HG03139 (cell line): ENCODE measurements at regions not wholly inside any gene's neighbourhood (a gene's known extent, or its start where the extent isn't known, plus 50 kb on each side); places are given as distances from the start of the nearest gene placed in this dataset.
"Not testable (repeated sequence)": the region's sequence is repeated elsewhere in the genome, so short reads cannot be mapped to it uniquely, and the experiment has no call there.

Experiments used
- ATAC-seq: cut with Tn5 transposase; IDR thresholded peaks from one replicate; pipeline ENCODE4 v1.9.1; 2021; ENCODE audit not compliant: unreplicated experiment

DNA sequence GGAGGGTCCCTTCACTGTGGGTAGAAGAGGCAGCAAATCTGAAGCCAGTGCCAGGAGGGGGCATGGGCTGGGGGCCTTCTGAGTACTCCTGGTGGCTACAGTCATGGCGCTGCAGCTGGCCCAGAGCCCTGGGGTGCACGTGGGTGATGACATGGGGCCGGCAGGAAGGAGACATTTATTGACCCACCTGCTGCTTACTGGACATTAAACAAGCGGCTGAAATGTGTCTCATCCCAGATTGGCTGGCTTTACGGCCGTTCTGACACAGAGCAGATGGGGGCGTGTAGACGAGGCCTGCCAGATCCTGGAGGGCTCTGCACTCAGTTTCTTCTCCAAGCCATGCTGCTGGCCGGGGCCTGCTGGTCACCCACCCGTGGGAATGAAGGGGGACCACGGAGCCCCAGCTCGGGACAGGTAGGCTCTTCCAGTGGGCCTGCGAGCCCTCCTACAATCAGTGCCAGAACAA is 906.9 kb downstream of the BRD1 start:
- ATAC-seq = no peak

DNA sequence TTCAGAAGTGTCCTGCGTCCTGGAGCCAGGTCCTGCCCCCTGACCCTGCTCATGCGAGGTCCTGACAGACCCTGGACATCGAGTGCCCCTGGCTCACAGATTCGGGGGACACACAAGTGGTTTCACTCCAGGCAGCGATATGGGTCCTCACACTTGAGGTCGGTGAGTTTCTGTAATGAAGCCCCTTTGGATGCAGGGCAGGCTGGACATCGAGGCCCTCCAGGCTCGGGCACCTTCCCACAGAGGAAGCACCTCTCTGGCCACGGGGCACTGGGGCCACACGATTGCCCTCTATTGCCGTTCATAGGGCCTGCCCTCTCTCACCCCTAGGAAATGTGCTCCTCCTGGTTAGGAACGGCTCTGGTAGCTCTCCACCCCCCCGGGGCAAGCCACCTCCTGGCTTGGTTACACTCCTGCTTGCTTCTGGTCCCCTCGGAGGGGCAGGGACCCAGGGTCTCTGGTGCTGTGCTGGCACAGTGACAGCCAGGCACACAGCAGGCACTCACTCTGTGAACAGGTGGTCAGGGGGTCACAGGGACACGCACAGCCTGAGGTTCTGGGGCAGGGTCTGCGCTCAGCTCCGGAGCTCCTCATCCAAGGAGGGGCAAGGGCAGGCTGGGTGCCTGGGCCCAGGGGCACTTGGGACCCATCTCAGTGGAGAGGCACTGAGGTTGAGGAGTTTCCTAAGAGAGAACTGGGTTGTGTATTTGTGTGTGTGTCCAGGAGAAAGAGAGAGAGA is 907.7 kb downstream of the BRD1 start:
- ATAC-seq = no peak

DNA sequence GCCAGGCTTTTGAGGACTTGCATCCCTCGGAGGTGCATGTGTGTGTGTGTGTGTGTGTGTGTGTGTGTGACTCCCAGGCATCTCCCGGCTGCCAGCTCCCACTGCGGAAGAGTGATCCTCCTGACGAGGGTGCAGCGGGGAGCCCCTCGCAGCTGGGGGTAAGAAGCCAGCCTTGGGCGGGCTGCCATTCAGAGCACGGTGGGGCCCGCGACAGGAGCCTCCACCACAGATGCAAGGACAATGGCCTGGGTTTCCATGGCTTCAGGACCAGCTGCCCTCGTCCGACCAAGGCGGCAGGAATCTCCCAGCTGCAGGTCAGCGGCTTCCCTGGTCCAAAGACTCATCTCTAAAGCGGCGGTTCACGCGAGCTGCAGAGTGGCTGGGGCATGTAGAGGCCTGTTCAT is 908.5 kb downstream of the BRD1 start:
- no peak for ATAC-seq

DNA sequence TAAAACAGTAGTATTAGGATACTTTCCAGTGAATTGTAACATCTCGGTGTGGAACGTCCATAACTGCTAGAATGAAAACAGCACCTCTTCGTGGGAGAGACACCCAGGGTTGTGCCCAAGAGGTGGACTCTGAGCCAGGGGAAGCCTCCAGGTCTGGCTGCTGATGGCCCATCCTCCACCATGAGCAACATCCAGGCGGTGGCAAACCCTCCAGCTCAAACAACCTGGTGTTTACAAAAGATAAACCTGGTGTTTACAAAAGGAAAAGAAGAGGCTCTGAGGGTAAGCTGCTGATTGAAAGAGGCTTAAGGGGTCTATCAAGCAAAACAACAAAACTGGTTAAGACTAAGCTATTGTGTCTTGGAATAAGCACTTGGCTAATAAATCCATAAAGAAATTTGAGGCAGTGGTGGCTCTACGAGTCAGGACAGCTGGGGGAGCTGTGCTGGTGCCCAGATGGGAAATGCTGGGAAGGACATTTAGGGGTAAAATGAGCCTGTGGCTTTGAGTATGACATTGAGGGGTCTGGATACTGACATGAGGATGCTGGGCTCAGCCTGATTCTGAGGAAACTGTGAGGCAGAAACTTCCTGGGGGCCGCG is 909.0 kb downstream of the BRD1 start:
- no peak for ATAC-seq

DNA sequence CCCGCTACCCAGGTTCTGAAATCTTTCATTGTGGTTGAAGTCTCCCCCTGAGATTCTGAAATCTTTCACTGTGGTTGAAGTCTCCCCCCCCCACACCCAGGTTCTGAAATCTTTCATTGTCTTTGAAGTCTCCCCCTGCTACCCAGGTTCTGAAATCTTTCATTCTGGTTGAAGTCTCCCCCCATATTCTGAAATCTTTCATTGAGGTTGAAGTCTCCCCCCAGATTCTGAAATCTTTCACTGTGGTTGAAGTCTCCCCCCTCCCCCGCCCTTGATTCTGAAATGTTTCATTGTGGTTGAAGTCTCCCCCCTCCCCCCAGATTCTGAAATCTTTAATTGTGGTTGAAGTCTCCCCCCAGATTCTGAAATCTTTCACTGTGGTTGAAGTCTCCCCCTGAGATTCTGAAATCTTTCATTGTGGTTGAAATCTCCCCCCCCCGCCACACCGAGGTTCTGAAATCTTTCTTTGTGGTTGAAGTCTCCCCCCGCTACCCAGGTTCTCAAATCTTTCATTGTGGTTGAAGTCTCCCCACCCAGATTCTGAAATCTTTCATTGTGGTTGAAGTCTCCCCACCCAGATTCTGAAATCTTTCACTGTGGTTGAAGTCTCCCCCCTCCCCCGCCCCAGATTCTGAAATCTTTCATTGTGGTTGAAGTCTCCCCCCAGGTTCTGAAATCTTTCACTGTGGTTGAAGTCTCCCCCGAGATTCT is 915.2 kb downstream of the BRD1 start:
- ATAC-seq = not testable (repeated sequence)

DNA sequence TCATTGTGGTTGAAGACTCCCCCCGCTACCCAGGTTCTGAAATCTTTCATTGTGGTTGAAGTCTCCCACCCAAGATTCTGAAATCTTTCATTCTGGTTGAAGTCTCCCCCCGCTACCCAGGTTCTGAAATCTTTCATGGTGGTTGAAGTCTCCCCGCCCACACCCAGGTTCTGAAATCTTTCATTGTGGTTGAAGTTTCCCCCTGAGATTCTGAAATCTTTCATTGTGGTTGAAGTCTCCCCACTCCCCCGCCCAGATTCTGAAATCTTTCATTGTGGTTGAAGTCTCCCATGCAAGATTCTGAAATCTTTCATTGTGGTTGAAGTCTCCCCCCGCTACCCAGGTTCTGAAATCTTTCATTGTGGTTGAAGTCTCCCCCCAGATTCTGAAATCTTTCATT is 916.0 kb downstream of the BRD1 start:
- ATAC-seq = not testable (repeated sequence)

DNA sequence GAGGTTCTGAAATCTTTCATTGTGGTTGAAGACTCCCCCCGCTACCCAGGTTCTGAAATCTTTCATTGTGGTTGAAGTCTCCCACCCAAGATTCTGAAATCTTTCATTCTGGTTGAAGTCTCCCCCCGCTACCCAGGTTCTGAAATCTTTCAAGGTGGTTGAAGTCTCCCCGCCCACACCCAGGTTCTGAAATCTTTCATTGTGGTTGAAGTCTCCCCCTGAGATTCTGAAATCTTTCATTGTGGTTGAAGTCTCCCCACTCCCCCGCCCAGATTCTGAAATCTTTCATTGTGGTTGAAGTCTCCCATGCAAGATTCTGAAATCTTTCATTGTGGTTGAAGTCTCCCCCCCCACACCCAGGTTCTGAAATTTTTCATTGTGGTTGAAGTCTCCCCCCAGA is 916.6 kb downstream of the BRD1 start:
- not testable (repeated sequence) for ATAC-seq

DNA sequence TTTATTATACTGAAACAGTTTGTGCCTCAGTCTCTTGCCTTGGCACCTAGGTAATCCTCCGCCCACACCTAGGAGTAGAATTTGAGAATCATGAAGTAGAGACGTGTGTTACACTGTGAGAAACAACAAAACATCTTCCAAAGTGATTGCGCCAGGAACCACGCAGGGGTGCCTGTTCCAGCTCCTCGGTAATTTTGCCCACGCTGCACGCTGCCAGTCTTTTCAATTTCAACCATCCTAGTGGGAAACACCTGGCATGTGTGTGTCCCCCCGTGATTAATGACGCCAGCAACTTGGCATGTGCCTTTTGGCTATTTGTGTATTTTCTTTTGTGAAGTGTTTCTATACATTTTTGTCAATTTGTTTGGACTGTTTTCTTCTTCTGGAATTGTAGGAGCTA is 919.1 kb downstream of the BRD1 start:
- no peak for ATAC-seq

DNA sequence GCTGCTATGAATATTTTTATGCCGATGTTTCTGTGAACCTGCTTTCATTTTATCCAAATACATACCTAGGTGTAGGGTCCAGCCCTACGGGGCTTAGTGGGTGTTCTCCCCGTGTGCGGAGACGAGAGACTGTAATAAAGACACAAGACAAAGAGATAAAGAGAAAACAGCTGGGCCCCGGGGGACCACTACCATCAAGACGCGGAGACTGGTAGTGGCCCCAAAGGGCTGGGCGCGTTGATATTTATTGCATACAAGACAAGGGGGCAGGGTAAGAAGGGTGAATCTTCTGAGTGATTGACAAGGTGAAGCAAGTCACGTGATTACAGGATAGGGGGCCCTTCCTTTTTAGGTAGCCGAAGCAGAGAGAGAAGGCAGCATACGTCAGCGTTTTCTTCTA is 920.1 kb downstream of the BRD1 start:
- ATAC-seq = no peak

DNA sequence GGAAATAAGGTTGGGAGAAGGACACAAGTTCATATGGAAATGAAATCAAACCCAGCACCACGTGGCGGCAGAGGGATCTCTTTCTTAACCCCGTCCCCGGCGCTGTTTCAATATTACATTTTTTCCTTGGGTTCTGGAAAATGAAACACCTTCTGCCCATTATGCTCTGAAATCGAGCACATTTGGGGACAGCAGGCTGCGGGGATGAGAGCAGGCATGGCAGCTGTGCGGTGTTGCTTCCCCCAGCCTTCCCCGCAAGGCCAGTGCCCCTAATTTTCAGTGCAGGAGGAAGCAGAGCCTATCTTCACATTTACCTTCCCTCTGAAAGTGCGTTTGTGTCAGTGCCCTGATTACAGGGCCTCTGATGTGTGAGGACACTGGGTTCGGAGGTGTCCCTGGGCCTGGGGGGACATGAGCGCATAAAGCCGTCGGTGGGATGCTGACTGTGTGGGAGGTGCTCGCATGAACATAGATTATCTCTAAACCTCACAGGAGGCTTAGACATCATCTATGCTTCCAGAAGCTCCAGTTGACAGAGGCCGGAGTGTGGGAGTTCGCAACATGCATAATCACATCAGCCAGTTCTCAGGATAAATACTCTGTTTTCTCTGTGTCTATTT is 921.3 kb downstream of the BRD1 start:
- no peak for ATAC-seq

DNA sequence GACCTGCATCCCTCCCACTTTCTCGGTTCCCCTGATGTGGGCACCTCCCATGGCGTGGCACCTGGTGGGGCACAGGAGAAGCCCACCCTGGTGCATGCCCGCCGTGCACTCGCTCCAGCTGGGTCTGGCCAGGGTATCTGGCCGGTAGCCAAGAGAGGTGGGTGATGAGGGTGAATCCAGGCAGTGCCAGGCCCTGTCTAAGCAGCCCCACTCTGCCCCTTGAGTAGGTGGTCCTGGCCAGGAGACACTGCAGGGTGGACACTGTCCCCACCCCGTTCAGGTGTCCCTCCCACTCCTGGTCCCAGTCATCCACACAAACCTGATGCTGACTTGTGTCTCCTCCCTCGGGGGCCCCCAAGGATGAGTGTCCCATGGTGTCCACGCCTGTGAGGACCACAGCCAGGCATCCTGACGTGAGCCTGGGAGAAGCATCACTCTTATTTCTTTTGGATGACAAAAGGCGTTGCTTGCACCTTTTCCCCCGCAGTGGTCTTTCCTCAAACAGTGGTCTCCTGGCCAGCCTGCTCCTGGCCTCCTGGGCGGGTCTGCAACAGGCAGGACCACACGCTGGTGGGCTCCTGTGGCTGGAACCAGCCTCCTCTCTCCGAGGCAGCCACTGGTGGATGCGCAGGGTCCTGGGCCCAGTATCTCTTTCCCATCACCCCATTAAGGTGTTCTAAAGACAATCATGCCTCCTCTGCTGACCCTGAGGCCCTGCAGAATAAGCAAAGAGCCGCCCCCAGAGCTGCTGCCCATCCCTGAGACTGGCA is 922.3 kb downstream of the BRD1 start:
- ATAC-seq = no peak

DNA sequence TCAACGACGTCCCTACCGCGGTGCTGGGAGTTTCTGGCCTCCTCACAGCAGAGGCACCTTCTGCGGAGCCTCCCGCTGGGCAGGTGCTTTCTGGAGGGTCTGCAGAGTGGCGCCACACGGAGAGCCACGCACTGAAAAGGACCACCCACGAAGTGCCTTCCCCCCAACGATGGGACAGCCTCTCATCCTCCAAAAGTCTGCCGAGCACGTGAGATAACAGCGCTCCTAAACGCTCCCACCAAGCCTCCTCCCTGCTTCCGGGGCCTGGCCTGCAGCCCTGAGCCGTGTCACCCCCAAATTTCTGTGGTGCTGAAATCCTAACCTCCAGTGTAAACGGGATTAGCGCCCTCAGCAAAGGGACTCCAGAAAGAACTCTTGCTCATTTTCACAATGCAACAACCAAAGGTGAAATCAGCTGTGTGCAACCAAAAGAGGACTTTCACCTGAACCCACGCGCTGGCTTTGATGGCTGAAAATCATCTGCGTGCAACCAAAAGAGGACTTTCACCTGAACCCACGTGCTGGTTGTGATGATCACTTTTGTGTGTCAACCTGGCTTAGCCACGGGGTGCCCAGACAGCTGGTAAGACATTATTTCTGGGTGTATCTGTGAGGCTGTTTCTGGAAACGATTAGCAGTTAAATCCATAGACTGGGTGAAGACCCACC is 924.6 kb downstream of the BRD1 start:
- ATAC-seq = no peak

DNA sequence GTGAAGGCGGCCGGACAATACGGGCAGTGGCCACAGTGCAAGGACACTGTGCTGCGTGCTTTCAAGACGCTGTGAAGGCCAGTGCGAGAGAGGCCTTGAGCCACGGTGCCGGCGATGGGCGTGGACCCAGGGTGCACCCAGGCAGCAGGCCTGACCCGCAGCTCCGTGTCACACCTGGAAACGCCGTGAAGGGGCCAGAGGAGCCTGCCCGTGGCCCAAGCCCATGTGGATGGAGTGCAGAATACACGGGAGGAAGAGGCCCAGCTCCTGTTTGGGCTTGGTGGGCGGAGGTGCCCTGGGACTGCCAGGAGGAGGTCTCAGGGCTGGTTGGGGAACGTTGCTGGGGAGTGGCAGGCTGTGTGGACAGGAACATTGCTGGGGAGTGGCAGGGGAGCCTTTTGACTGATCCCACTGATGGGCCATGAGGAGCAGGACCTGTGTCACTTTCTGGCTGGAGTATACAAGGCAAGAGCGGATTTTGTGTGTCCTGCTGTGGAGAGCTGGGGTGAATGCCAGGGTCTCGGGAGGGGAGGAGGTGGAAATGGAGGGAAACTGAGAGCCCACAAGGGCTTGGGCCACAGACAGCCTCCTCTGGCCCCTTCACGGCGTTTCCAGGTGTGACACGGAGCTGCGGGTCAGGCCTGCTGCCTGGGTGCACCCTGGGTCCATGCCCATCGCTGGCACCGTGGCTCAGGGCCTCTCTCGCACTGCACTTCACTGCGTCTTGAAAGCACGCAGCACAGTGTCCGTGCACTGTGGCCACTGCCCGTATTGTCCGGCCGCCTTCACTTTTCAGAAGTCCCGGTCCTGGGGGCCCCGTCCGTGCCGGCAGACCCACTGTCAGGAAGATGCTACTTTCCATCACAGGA is 925.4 kb downstream of the BRD1 start:
- ATAC-seq = no peak

DNA sequence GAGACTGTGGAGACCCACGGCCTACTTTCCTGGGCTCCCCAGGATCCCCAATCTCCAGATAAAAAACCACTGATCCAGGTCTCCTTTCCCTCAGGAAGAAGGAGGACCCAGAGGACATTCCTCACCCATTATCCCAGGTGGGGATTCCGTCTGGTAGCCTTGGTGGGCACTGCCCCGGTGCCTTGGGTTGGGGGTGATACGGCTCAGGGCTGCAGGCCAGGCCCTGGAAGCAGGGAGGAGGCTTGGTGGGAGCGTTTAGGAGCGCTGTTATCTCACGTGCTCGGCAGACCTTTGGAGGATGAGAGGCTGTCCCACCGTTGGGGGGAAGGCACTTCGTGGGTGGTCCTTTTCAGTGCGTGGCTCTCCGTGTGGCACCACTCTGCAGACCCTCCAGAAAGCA is 926.3 kb downstream of the BRD1 start:
- ATAC-seq = no peak

DNA sequence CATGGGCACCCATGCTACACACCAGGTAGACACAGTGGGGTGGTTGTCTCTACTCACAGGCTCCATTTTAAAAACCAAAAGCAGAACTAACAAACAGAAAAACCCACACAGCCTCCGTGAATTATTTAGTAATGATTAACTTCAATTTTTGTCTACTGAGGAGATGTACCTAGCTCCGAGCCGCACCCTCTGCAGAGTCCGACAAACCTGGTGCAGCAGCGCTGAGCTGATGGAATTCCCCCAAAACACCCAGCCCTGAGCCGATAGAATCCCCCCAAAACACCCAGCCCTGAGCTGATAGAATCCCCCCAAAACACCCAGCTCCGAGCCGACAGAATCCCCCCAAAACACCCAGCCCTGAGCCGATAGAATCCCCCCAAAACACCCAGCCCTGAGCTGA is 927.0 kb downstream of the BRD1 start:
- no peak for ATAC-seq

DNA sequence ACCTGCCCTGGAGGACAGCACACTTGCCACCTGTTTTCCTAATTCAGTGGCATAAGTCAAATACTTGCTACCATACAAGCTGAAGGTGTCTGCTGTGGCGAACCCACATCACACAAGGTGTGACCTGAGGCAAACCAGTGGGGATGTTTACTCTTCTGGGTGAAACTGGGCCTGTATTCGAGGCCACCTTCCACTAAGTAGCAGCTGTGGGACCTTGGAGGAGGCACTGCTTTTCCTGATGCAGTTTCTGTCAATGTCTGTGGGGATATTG is 927.4 kb downstream of the BRD1 start:
- ATAC-seq = no peak

DNA sequence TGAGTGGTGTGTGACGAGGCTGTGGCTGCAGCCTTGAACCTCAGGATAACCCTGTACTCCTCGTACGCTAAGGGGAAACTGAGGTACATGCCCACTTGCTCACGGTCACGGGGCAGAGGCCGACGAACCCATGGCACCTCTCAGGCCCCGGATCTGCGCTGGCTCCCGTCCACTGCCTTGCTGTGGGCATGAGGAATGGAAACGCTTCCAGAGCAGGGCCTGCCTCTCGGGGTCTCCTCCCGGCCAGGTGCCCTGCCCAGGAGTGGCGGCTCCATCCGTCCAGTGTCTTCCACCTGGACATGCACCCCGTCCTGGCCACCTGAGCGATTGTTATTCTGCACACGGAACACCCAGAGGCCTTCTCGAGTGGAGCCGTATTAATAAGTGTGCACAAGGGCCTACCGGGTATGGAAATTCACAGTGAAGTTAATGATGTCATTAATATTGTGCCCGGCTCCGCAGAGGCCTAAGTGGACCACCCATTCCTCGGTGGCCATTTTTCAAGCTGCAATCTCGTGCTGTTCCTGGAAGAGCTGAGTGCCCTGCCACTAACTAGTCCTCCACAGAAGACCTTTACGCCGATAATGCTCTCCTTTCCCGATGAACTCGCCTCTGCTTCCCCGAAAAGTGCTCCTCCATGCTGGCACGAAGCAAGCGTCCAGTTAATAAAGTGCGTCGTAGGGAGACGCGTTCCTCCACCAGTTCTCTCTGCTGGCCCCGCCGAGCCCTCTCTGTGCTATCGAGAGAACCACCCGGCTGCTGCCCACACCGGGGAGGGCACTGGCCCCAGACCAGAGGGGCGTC is 927.9 kb downstream of the BRD1 start:
- no peak for ATAC-seq

DNA sequence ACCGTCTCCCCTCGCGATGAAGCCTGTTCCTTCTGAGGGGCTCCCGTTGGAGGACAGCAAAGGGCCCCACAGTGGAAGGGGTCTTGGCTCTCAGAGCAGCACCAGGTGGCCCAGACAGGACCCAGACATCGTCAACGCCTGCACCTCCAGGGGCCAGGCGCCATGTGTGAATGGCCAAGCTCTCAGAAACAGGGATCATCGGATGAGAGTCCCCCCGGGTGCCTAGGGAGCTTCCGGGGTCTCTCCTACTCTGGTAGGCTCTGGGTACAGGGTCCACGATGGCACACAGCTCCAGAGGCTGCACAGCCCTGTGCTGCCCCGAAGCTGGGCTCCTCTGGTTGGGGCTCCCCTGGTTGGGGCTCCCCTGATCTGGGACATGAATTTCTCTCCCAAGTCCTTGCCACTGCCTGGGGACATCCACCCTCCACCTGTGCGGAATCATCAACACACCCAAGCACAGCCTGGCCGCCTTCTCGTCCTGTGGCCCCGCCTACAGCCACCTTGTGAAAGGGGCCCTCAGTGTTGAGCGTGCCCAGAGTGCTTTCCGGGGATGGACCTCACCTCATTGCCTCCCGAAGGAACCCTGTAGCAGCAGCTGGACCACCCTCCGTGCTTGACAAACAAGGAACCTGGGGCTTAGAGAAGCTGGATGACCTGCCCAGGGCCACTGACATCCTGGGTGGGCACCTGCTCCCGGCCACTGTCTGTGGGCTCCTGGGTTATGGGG is 929.0 kb downstream of the BRD1 start:
- ATAC-seq = no peak
